H1 (cell line): ENCODE measurements at regions not wholly inside any gene's neighbourhood (a gene's known extent, or its start where the extent isn't known, plus 50 kb on each side); places are given as distances from the start of the nearest gene placed in this dataset.

Experiments
- CTCF ChIA-PET: fragments of 300-600 bp; sonication (Branson Sonifier 250); formaldehyde crosslinking; loops from one replicate; lab custom pipeline; 2021; ENCODE audit not compliant: partially characterized antibody; lab: Charles Lee
- POLR2A ChIA-PET: fragments of 300-600 bp; sonication (Branson Sonifier 250); formaldehyde crosslinking; loops from one replicate; lab custom pipeline; 2021; ENCODE audit warnings: inconsistent platforms; ENCODE audit not compliant: partially characterized antibody; lab: Charles Lee
- DNase-seq, 2 experiments: peaks; one replicate each; pipeline versions ENCODE4 v3.0.0 to v3.0.0-alpha.2; 2010 to 2022; ENCODE audit warnings: low spot score in 2 of 2, low read depth in 1 of 2, mixed read lengths in 1 of 2
- FAIRE-seq: peaks from 2 replicates; lab custom pipeline; 2011; peaks lifted over from hg19 to GRCh38; lab: Jason Lieb, UNC
- H2AFZ ChIP-seq: 2 replicates; pipeline ENCODE4 v1.8.1; 2012; ENCODE audit warnings: low read length, inconsistent platforms
- H2AK5ac ChIP-seq: 2 replicates; pipeline ENCODE4 v1.6.1; 2013; ENCODE audit warnings: low read depth, low read length
- H2BK120ac ChIP-seq: replicated peaks from 2 replicates; pipeline ENCODE3; 2013; ENCODE audit warnings: low read depth, low read length, inconsistent platforms
- H2BK12ac ChIP-seq: 2 replicates; pipeline ENCODE4 v1.6.1; 2013; ENCODE audit warnings: low read depth, low read length
- H2BK15ac ChIP-seq: 2 replicates; pipeline ENCODE4 v1.6.1; 2013; ENCODE audit warnings: low read length
- H2BK20ac ChIP-seq: 2 replicates; pipeline ENCODE4 v1.6.1; 2013; ENCODE audit warnings: low read length
- H2BK5ac ChIP-seq: 2 replicates; pipeline ENCODE4 v1.6.1; 2013; ENCODE audit warnings: low read depth, low read length
- H3K14ac ChIP-seq: 2 replicates; pipeline ENCODE4 v1.6.1; 2013; ENCODE audit warnings: inconsistent platforms; ENCODE audit not compliant: insufficient read length
- H3K18ac ChIP-seq: 2 replicates; pipeline ENCODE4 v1.6.1; 2013; ENCODE audit warnings: low read length; ENCODE audit errors: extremely low read depth
- H3K23ac ChIP-seq: 2 replicates; pipeline ENCODE4 v1.6.1; 2013; ENCODE audit warnings: inconsistent platforms; ENCODE audit not compliant: insufficient read length
- H3K23me2 ChIP-seq: 2 replicates; pipeline ENCODE4 v1.6.1; 2013; ENCODE audit warnings: low read depth, low read length
- H3K27ac ChIP-seq: 2 replicates; pipeline ENCODE4 v1.6.1; 2011; ENCODE audit warnings: low read depth, low read length, inconsistent platforms
- H3K27me3 ChIP-seq, 4 experiments: replicated peaks in 1 of 4; 1 replicate in 1 of 4; 2 replicates in 3 of 4; pipeline versions ENCODE4 v1.6.1 to v1.8.1; 2011 to 2013; ENCODE audit warnings: low read length in 3 of 4, mild to moderate bottlenecking in 3 of 4, inconsistent platforms in 2 of 4, mixed read lengths in 2 of 4, moderate library complexity in 1 of 4; ENCODE audit not compliant: control insufficient read depth in 3 of 4, insufficient read depth in 3 of 4; ENCODE audit errors: extremely low read depth in 1 of 4
- H3K36me3 ChIP-seq, 4 experiments: 2 replicates each; pipeline versions ENCODE4 v1.6.1 to v1.8.1; 2011 to 2013; ENCODE audit warnings: mild to moderate bottlenecking in 4 of 4, low read length in 3 of 4, moderate library complexity in 2 of 4, control low read depth in 1 of 4, inconsistent platforms in 1 of 4; ENCODE audit not compliant: insufficient read depth in 4 of 4, control insufficient read depth in 2 of 4
- H3K4ac ChIP-seq: replicated peaks from 2 replicates; pipeline ENCODE3; 2013; ENCODE audit warnings: low read length, low read depth, mixed read lengths, inconsistent platforms; ENCODE audit not compliant: insufficient read length
- H3K4me1 ChIP-seq, 4 experiments: replicated peaks in 1 of 4; 1 replicate in 1 of 4; 2 replicates in 3 of 4; pipeline versions ENCODE4 v1.6.1 to v1.8.1; 2011 to 2013; ENCODE audit warnings: low read length in 3 of 4, inconsistent platforms in 2 of 4, mixed read lengths in 1 of 4; ENCODE audit not compliant: insufficient read depth in 4 of 4, control insufficient read depth in 3 of 4
- H3K4me2 ChIP-seq, 2 experiments: 2 replicates each; pipeline versions ENCODE4 v1.6.1 to v1.8.1; 2011 to 2013; ENCODE audit warnings: low read depth in 2 of 2, low read length in 2 of 2, control low read depth in 1 of 2, inconsistent platforms in 1 of 2, mild to moderate bottlenecking in 1 of 2; ENCODE audit not compliant: insufficient read depth in 1 of 2
- H3K4me3 ChIP-seq, 4 experiments: fragments of 200-600, 300-600 bp in 1 of 4; sonication (generic), shearing (Covaris generic), sonication (Bioruptor Twin) in 1 of 4; 2 replicates each; pipeline versions ENCODE4 v1.5.1 to v1.8.1; 2011 to 2016; ENCODE audit warnings: low read length in 4 of 4, low read depth in 3 of 4, control low read depth in 2 of 4, inconsistent platforms in 2 of 4, mild to moderate bottlenecking in 2 of 4, mixed read lengths in 1 of 4, moderate library complexity in 1 of 4; ENCODE audit not compliant: insufficient read depth in 2 of 4; ENCODE audit errors: extremely low read depth in 1 of 4
- H3K56ac ChIP-seq: replicated peaks from 2 replicates; pipeline ENCODE3; 2013; ENCODE audit warnings: low read depth, mild to moderate bottlenecking, mixed read lengths, low read length, inconsistent platforms; ENCODE audit not compliant: insufficient read length
- H3K79me1 ChIP-seq: 2 replicates; pipeline ENCODE4 v1.6.1; 2013; ENCODE audit warnings: low read depth, low read length, control low read depth
- H3K79me2 ChIP-seq, 2 experiments: 2 replicates each; pipeline versions ENCODE4 v1.6.1 to v1.8.1; 2012 to 2013; ENCODE audit warnings: low read length in 2 of 2, mild to moderate bottlenecking in 2 of 2, inconsistent platforms in 1 of 2; ENCODE audit not compliant: insufficient read depth in 2 of 2, control insufficient read depth in 1 of 2
- H3K9ac ChIP-seq, 4 experiments: replicated peaks in 1 of 4; 1 replicate in 1 of 4; 2 replicates in 3 of 4; pipeline versions ENCODE4 v1.6.1 to v1.8.1; 2011 to 2013; ENCODE audit warnings: low read depth in 3 of 4, low read length in 3 of 4, control low read depth in 2 of 4, mild to moderate bottlenecking in 2 of 4, moderate library complexity in 2 of 4, inconsistent platforms in 1 of 4; ENCODE audit errors: extremely low read depth in 1 of 4
- H3K9me3 ChIP-seq, 2 experiments: 2 replicates each; pipeline versions ENCODE4 v1.6.1 to v1.8.1; 2012 to 2013; ENCODE audit warnings: mild to moderate bottlenecking in 2 of 2, moderate library complexity in 2 of 2, control low read depth in 1 of 2, inconsistent platforms in 1 of 2, low read depth in 1 of 2, low read length in 1 of 2, mixed read lengths in 1 of 2; ENCODE audit not compliant: insufficient read depth in 2 of 2
- H4K20me1 ChIP-seq, 2 experiments: replicated peaks in 1 of 2; 2 replicates each; pipeline versions ENCODE3 to v1.8.1; 2011 to 2013; ENCODE audit warnings: inconsistent platforms in 2 of 2, low read length in 2 of 2, mild to moderate bottlenecking in 1 of 2; ENCODE audit not compliant: insufficient read depth in 2 of 2, control insufficient read depth in 1 of 2
- H4K5ac ChIP-seq: 2 replicates; pipeline ENCODE4 v1.6.1; 2013; ENCODE audit warnings: low read length, low read depth, mixed read lengths, inconsistent platforms; ENCODE audit not compliant: insufficient read length
- H4K8ac ChIP-seq: 2 replicates; pipeline ENCODE4 v1.8.0; 2013; ENCODE audit warnings: mild to moderate bottlenecking, moderate library complexity, low read length, inconsistent platforms; ENCODE audit not compliant: insufficient read depth; ENCODE audit errors: extremely low read depth
- H4K91ac ChIP-seq: replicated peaks from 2 replicates; pipeline ENCODE3; 2013; ENCODE audit warnings: low read length, mixed read lengths, inconsistent platforms; ENCODE audit not compliant: insufficient read length
- CREB1 ChIP-seq: IDR thresholded peaks from 2 replicates; pipeline ENCODE4 v1.6.1; 2012; ENCODE audit warnings: inconsistent platforms
- EZH2 ChIP-seq: fragments of 200-600 bp; sonication (generic); IDR thresholded peaks from 2 replicates; pipeline ENCODE4 v1.7.1; 2012; ENCODE audit warnings: low read depth, mild to moderate bottlenecking, moderate library complexity, low read length, inconsistent platforms; ENCODE audit not compliant: severe bottlenecking
- MAFK ChIP-seq: IDR thresholded peaks from 2 replicates; pipeline ENCODE4 v1.6.1; 2012; ENCODE audit warnings: low read depth, mild to moderate bottlenecking, improper control_type of control experiment, low read length
- SAP30 ChIP-seq: fragments of 300-600 bp; sonication (generic); IDR thresholded peaks from 2 replicates; pipeline ENCODE4 v1.7.1; 2012; ENCODE audit warnings: low read length, moderate library complexity, mild to moderate bottlenecking, inconsistent platforms; ENCODE audit not compliant: insufficient read depth, insufficient replicate concordance
- SIRT6 ChIP-seq: IDR thresholded peaks from one replicate; pipeline ENCODE4 v1.7.1; 2012; ENCODE audit warnings: low read length, inconsistent platforms
- TAF1 ChIP-seq: IDR thresholded peaks from 2 replicates; pipeline ENCODE4 v1.6.1; 2011; ENCODE audit warnings: mild to moderate bottlenecking, low read depth, low read length
- WGBS, 2 experiments: shearing (Covaris generic) in 1 of 2; methylation state at CpG; one replicate each; pipeline versions ENCODE4 v1.1.6 to v1.1.7; 2013 to 2015; ENCODE audit warnings: low lambda C conversion rate in 2 of 2, mixed read lengths in 2 of 2, inconsistent platforms in 1 of 2, low coverage in 1 of 2, missing lambda C conversion rate in 1 of 2; ENCODE audit not compliant: insufficient replicate concordance in 2 of 2, insufficient coverage in 1 of 2, insufficient read length in 1 of 2; ENCODE audit errors: extremely low coverage in 1 of 2, missing lambda C conversion rate in 1 of 2; 5-methylcytosine and 5-hydroxymethylcytosine counted together

- peak overlapping the region; percentile 18 for H2BK5ac ChIP-seq
- WGBS, 2 experiments, result 90 to 100% methylated on average over 7 to 17 of the region's 17 CpGs
- H3K4me1 ChIP-seq, result no peaks in the 10 kb centered on the region
- H3K79me2 ChIP-seq, result no peaks in the 10 kb centered on the region
- no peak overlapping the region for H3K4me2 ChIP-seq
- FAIRE-seq (no peak), DNase-seq (no peak)
- no peak overlapping the region for H3K23ac ChIP-seq
- H4K20me1 ChIP-seq, result peaks cover 0 to 5% of the 10 kb centered on the region in 2 experiments
- H3K27ac ChIP-seq, result no peak overlapping the region
- no peaks in the 10 kb centered on the region for H3K79me1 ChIP-seq
- no peak overlapping the region for H3K14ac ChIP-seq
- no peak overlapping the region for H3K18ac ChIP-seq
- H4K5ac ChIP-seq, result peak overlapping the region; percentile 5
- H2BK12ac ChIP-seq, result no peak overlapping the region; the same call in 1 of the 2 replicates
- H3K23me2 ChIP-seq, result peaks cover 9% of the 10 kb centered on the region; the same call in 1 of the 2 replicates
- H2BK120ac ChIP-seq, result no peak overlapping the region
- H3K9ac ChIP-seq, result no peak overlapping the region; a peak in 1 of 7 replicates
- ChIA-PET POLR2A (no interaction called here), CTCF (interaction anchor here (0.9 to 2.4 kb wide), 2 partner anchors 156 to 209 kb away, joined by 4 to 8 read pairs; no protein-coding TSS in a partner anchor)
- no peak overlapping the region; the same call in 1 of the 2 replicates for H2BK15ac ChIP-seq
- TF ChIP-seq MAFK (no peak), CREB1 (no peak), SAP30 (no peak), EZH2 (no peak), TAF1 (no peak), SIRT6 (no peak)
- no peak overlapping the region for H2AFZ ChIP-seq
- no peak overlapping the region for H2AK5ac ChIP-seq
- 0 out of 2 replicates have a peak overlapping the region, but pooled peaks have one; percentile 64 for H2BK20ac ChIP-seq
- H3K36me3 ChIP-seq, result no peaks in the 10 kb centered on the region
- H3K9me3 ChIP-seq, result peaks cover 0 to 4% of the 10 kb centered on the region in 2 experiments; a peak in 1 of 4 replicates
- H3K27me3 ChIP-seq, result no peaks in the 10 kb centered on the region
- no peak overlapping the region for H3K4me3 ChIP-seq
- peak overlapping the region; percentile 73 for H3K56ac ChIP-seq
- peak overlapping the region; percentile 69 for H4K91ac ChIP-seq
- peak overlapping the region; percentile 71 for H3K4ac ChIP-seq
- H4K8ac ChIP-seq, result no peak overlapping the region; the same call in 1 of the 2 replicates
These were observed 866.2 kb downstream of the TBC1D22A start for GRCh38 chr22:47628477-47629272.
